IMR-90 (cell line): ENCODE measurements at regions not wholly inside any gene's neighbourhood (a gene's known extent, or its start where the extent isn't known, plus 50 kb on each side); places are given as distances from the start of the nearest gene placed in this dataset.

Experiments
- BHLHE40 ChIP-seq: fragments of 150-350 bp; IDR thresholded peaks from 2 replicates; pipeline ENCODE4 v1.6.1; 2016; ENCODE audit warnings: mild to moderate bottlenecking, low read depth, low read length
- CEBPB ChIP-seq: IDR thresholded peaks from 2 replicates; pipeline ENCODE4 v1.6.1; 2012; ENCODE audit warnings: low read depth, low read length, improper control_type of control experiment
- CTCF ChIP-seq: conservative IDR thresholded peaks from 2 replicates; pipeline ENCODE4 v1.5.1; 2012; ENCODE audit warnings: mild to moderate bottlenecking, low read depth, low read length, improper control_type of control experiment
- ELK1 ChIP-seq: fragments of 150-350 bp; IDR thresholded peaks from 2 replicates; pipeline ENCODE4 v1.6.1; 2016; ENCODE audit warnings: low read depth, mild to moderate bottlenecking, low read length, moderate library complexity, borderline replicate concordance
- MAFK ChIP-seq: IDR thresholded peaks from 2 replicates; pipeline ENCODE4 v1.6.1; 2012; ENCODE audit warnings: low read depth, low read length, improper control_type of control experiment
- MAZ ChIP-seq: IDR thresholded peaks from 2 replicates; pipeline ENCODE4 v1.6.1; 2012; ENCODE audit warnings: low read depth, mild to moderate bottlenecking, low read length, improper control_type of control experiment, moderate library complexity, borderline replicate concordance
- POLR2A ChIP-seq: IDR thresholded peaks from 2 replicates; pipeline ENCODE4 v1.6.1; 2012; ENCODE audit warnings: mild to moderate bottlenecking, low read depth, low read length
- RAD21 ChIP-seq: IDR thresholded peaks from 2 replicates; pipeline ENCODE4 v1.6.1; 2012; ENCODE audit warnings: low read length, improper control_type of control experiment
- RCOR1 ChIP-seq: IDR thresholded peaks from 2 replicates; pipeline ENCODE4 v1.6.1; 2012; ENCODE audit warnings: mild to moderate bottlenecking, low read length, improper control_type of control experiment; ENCODE audit not compliant: insufficient replicate concordance
- RFX5 ChIP-seq: IDR thresholded peaks from 2 replicates; pipeline ENCODE4 v1.8.0; 2012; ENCODE audit warnings: low read depth, mild to moderate bottlenecking, low read length, moderate library complexity
- USF2 ChIP-seq: fragments of 150-350 bp; IDR thresholded peaks from 2 replicates; pipeline ENCODE4 v1.6.1; 2017; ENCODE audit warnings: mild to moderate bottlenecking, antibody characterized with exemption, low read length, low read depth

- TF ChIP-seq POLR2A: no peak
- no peak for TF ChIP-seq RFX5
- no peak for TF ChIP-seq CTCF
- no peak for TF ChIP-seq USF2
- no peak for TF ChIP-seq ELK1
- no peak for TF ChIP-seq MAFK
- TF ChIP-seq RCOR1: no peak
- TF ChIP-seq MAZ: no peak
- TF ChIP-seq CEBPB: no peak
- no peak for TF ChIP-seq BHLHE40
- no peak for TF ChIP-seq RAD21
Observed at GRCh38 chr12:115043079-115043478, 359.1 kb upstream of the TBX3 start.
